Neural progenitor cell (in vitro differentiated cells): ENCODE measurements at regions not wholly inside any gene's neighbourhood (a gene's known extent, or its start where the extent isn't known, plus 50 kb on each side); places are given as distances from the start of the nearest gene placed in this dataset.
A peak's percentile ranks its signal among the peaks of the same experiment; 100 is the strongest.

ENCODE experiments used
- DNase-seq: peaks from one replicate; pipeline ENCODE4 v3.0.0-alpha.2; 2016; ENCODE audit warnings: low spot score
- H2AFZ ChIP-seq: fragments of 200-600 bp; sonication (generic); replicated peaks from 2 replicates; pipeline ENCODE4 v1.6.1; 2016; ENCODE audit warnings: antibody characterized with exemption
- H3F3A ChIP-seq: fragments of 200-600 bp; sonication (generic); 2 replicates; pipeline ENCODE4 v1.6.1; 2016; ENCODE audit warnings: antibody characterized with exemption, low read depth
- H3K27ac ChIP-seq: fragments of 200-600 bp; sonication (generic); 2 replicates; pipeline ENCODE4 v1.5.1; 2016; ENCODE audit warnings: mild to moderate bottlenecking
- H3K27me3 ChIP-seq: fragments of 200-600 bp; sonication (generic); 2 replicates; pipeline ENCODE4 v1.6.1; 2016; ENCODE audit warnings: mild to moderate bottlenecking, moderate library complexity
- H3K36me3 ChIP-seq: fragments of 200-600 bp; sonication (generic); 2 replicates; pipeline ENCODE4 v1.5.1; 2016
- H3K4me1 ChIP-seq: fragments of 200-600 bp; sonication (generic); 2 replicates; pipeline ENCODE4 v1.6.1; 2016; ENCODE audit warnings: mixed run types
- H3K4me2 ChIP-seq: fragments of 200-600 bp; sonication (generic); 2 replicates; pipeline ENCODE4 v1.6.1; 2016
- H3K4me3 ChIP-seq: fragments of 200-600 bp; sonication (generic); 2 replicates; pipeline ENCODE4 v1.5.1; 2016
- H3K79me2 ChIP-seq: fragments of 200-600 bp; sonication (generic); 2 replicates; pipeline ENCODE4 v1.6.1; 2016; ENCODE audit warnings: low read depth
- H3K9ac ChIP-seq: fragments of 200-600 bp; sonication (generic); 2 replicates; pipeline ENCODE4 v1.6.1; 2016
- H3K9me3 ChIP-seq: fragments of 200-600 bp; sonication (generic); 2 replicates; pipeline ENCODE4 v1.5.1; 2016; ENCODE audit warnings: low read depth
- H4K20me1 ChIP-seq: fragments of 200-600 bp; sonication (generic); 2 replicates; pipeline ENCODE4 v1.6.1; 2016; ENCODE audit warnings: low read depth
- H3K27ac Mint-ChIP-seq: 3 replicates; pipeline ENCODE4 v1.8.0; 2021; ENCODE audit warnings: mixed read lengths
- H3K27me3 Mint-ChIP-seq: 2 replicates; pipeline ENCODE4 v1.8.0; 2022; ENCODE audit warnings: low read depth, mild to moderate bottlenecking, inconsistent platforms, moderate library complexity, mixed read lengths; ENCODE audit not compliant: insufficient read depth
- H3K36me3 Mint-ChIP-seq: 3 replicates; pipeline ENCODE4 v1.8.0; 2021; ENCODE audit warnings: mixed read lengths
- H3K4me1 Mint-ChIP-seq: 3 replicates; pipeline ENCODE4 v1.8.0; 2021; ENCODE audit warnings: mixed read lengths
- H3K4me3 Mint-ChIP-seq: 3 replicates; pipeline ENCODE4 v1.8.0; 2021; ENCODE audit warnings: mild to moderate bottlenecking, moderate library complexity, mixed read lengths
- H3K9me3 Mint-ChIP-seq: 3 replicates; pipeline ENCODE4 v1.8.0; 2020; ENCODE audit warnings: mixed read lengths
- CTCF ChIP-seq: fragments of 200-600 bp; sonication (generic); IDR thresholded peaks from 2 replicates; pipeline ENCODE4 v1.5.1; 2017; ENCODE audit warnings: antibody characterized with exemption, mild to moderate bottlenecking
- EZH2 ChIP-seq: fragments of 200-600 bp; sonication (generic); IDR thresholded peaks from 2 replicates; pipeline ENCODE4 v1.6.1; 2017; ENCODE audit warnings: antibody characterized with exemption, mild to moderate bottlenecking, moderate library complexity
- EZH2phosphoT487 ChIP-seq: fragments of 200-600 bp; sonication (generic); IDR thresholded peaks from 2 replicates; pipeline ENCODE4 v1.6.1; 2017; ENCODE audit warnings: antibody characterized with exemption

- peak overlapping the region; percentile 55 for H3K27ac Mint-ChIP-seq
- Histone ChIP-seq H3K9ac (no peak overlapping the region), H3K27me3 (no peaks in the 10 kb centered on the region), H3K4me2 (no peak overlapping the region), H2AFZ (no peak overlapping the region), H3F3A (no peaks in the 10 kb centered on the region), H3K4me3 (no peak overlapping the region), H3K27ac (no peak overlapping the region), H3K79me2 (no peaks in the 10 kb centered on the region), H3K36me3 (no peaks in the 10 kb centered on the region), H3K4me1 (no peaks in the 10 kb centered on the region), H4K20me1 (no peaks in the 10 kb centered on the region), H3K9me3 (no peaks in the 10 kb centered on the region)
- no peak for TF ChIP-seq EZH2phosphoT487
- TF ChIP-seq CTCF = no peak
- no peak for TF ChIP-seq EZH2
- H3K4me1 Mint-ChIP-seq = peaks cover 4% of the 10 kb centered on the region
- no peak for DNase-seq
- H3K9me3 Mint-ChIP-seq = no peaks in the 10 kb centered on the region
- H3K4me3 Mint-ChIP-seq = no peak overlapping the region
- H3K36me3 Mint-ChIP-seq = no peaks in the 10 kb centered on the region
- H3K27me3 Mint-ChIP-seq = peaks cover 2% of the 10 kb centered on the region
Measured at GRCh38 chr19:28555317-28555716, 657.6 kb downstream of the UQCRFS1 start.

- Histone ChIP-seq H3K27ac (no peak overlapping the region), H3K4me2 (no peak overlapping the region), H3K36me3 (no peaks in the 10 kb centered on the region), H4K20me1 (no peaks in the 10 kb centered on the region), H3K9ac (no peak overlapping the region), H3K9me3 (no peaks in the 10 kb centered on the region), H3K79me2 (no peaks in the 10 kb centered on the region), H2AFZ (no peak overlapping the region), H3F3A (no peaks in the 10 kb centered on the region), H3K4me3 (no peak overlapping the region), H3K4me1 (no peaks in the 10 kb centered on the region), H3K27me3 (no peaks in the 10 kb centered on the region)
- Mint-ChIP-seq H3K4me3 (no peak overlapping the region), H3K27me3 (peaks cover 2% of the 10 kb centered on the region), H3K9me3 (no peaks in the 10 kb centered on the region), H3K27ac (no peak overlapping the region), H3K4me1 (peaks cover 4% of the 10 kb centered on the region), H3K36me3 (no peaks in the 10 kb centered on the region)
- TF ChIP-seq EZH2 (no peak), CTCF (no peak), EZH2phosphoT487 (no peak)
- DNase-seq = no peak
Measured at GRCh38 chr19:28554321-28555091, 658.4 kb downstream of the UQCRFS1 start.

GRCh38 chr19:28553764-28554163, 659.2 kb downstream of the UQCRFS1 start:
- H3K79me2 ChIP-seq = no peaks in the 10 kb centered on the region
- H3K4me3 Mint-ChIP-seq = no peak overlapping the region
- no peak overlapping the region for H2AFZ ChIP-seq
- H3K4me1 ChIP-seq = no peaks in the 10 kb centered on the region
- H3K9me3 Mint-ChIP-seq = no peaks in the 10 kb centered on the region
- H3K36me3 Mint-ChIP-seq = no peaks in the 10 kb centered on the region
- peaks cover 2% of the 10 kb centered on the region for H3K27me3 Mint-ChIP-seq
- no peak overlapping the region for H3K4me2 ChIP-seq
- no peaks in the 10 kb centered on the region for H3K9me3 ChIP-seq
- no peak overlapping the region for H3K27ac ChIP-seq
- H3F3A ChIP-seq = no peaks in the 10 kb centered on the region
- no peaks in the 10 kb centered on the region for H3K36me3 ChIP-seq
- no peak for DNase-seq
- H3K4me1 Mint-ChIP-seq = peaks cover 4% of the 10 kb centered on the region
- no peaks in the 10 kb centered on the region for H3K27me3 ChIP-seq
- no peak overlapping the region for H3K27ac Mint-ChIP-seq
- TF ChIP-seq EZH2 (no peak), CTCF (no peak), EZH2phosphoT487 (no peak)
- H3K9ac ChIP-seq = no peak overlapping the region
- H4K20me1 ChIP-seq = no peaks in the 10 kb centered on the region
- no peak overlapping the region for H3K4me3 ChIP-seq
